ENCODE measurements at regions not wholly inside any gene's neighbourhood (a gene's known extent, or its start where the extent isn't known, plus 50 kb on each side); places are given as distances from the start of the nearest gene placed in this dataset.

DNA sequence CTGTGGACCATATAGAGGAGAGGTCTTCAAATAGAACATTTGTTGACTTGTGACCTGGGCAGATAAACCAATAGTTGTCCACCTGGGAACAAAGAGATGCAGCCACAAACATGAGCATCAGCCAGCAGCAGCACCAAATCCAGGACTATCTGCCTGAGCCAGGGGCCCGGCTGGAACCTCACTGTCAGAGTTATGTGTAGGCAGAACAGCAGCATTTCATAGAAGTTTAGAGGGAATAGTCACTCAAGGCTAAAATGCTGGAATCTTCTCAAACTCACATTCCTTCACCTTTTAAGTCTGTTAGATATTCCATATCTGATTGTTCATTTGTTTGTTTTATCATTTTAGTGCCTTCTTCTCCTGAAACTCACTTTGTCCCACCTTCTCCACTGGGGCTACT, 72.2 kb upstream of the IL6 start:
- no peaks in the 10 kb centered on the region for H3K27me3 ChIP-seq (ENCODE audit: control insufficient read depth, insufficient read depth, low read length)
- H3K9ac ChIP-seq (ENCODE audit: low read depth, low read length) = no peak overlapping the region
- H3K36me3 ChIP-seq (ENCODE audit: control insufficient read depth, insufficient read depth, low read length) = no peaks in the 10 kb centered on the region
- no peaks in the 10 kb centered on the region for H3K9me3 ChIP-seq (ENCODE audit: control insufficient read depth, insufficient read depth, low read length)
- H3K4me1 ChIP-seq (ENCODE audit: control insufficient read depth, insufficient read depth, low read length) = no peaks in the 10 kb centered on the region
- H3K4me3 ChIP-seq (ENCODE audit: low read depth, low read length) = no peak overlapping the region

DNA sequence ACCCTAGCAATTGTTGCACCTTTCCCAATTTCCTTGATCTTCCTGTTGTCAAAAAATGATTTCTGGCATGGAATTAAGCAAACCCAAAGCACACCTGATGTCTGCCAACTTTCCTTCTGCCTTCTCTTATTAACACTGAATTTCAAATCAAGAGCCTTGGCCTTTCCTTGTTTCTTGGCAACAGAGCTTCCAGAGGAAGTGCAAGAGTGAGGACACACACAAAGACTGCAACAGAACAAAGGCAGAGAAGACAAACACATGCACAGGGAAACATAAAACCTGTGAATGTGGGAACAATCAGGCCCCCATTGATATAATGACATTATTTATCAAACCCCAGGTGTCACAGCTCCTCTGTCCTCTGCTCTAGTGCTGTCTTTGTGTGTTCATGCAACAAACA, 73.0 kb upstream of the IL6 start:
- Histone ChIP-seq H3K4me1 (ENCODE audit: control insufficient read depth, insufficient read depth, low read length) (no peaks in the 10 kb centered on the region), H3K36me3 (ENCODE audit: control insufficient read depth, insufficient read depth, low read length) (no peaks in the 10 kb centered on the region), H3K27me3 (ENCODE audit: control insufficient read depth, insufficient read depth, low read length) (no peaks in the 10 kb centered on the region), H3K9ac (ENCODE audit: low read depth, low read length) (no peak overlapping the region), H3K9me3 (ENCODE audit: control insufficient read depth, insufficient read depth, low read length) (no peaks in the 10 kb centered on the region), H3K4me3 (ENCODE audit: low read depth, low read length) (no peak overlapping the region)

DNA sequence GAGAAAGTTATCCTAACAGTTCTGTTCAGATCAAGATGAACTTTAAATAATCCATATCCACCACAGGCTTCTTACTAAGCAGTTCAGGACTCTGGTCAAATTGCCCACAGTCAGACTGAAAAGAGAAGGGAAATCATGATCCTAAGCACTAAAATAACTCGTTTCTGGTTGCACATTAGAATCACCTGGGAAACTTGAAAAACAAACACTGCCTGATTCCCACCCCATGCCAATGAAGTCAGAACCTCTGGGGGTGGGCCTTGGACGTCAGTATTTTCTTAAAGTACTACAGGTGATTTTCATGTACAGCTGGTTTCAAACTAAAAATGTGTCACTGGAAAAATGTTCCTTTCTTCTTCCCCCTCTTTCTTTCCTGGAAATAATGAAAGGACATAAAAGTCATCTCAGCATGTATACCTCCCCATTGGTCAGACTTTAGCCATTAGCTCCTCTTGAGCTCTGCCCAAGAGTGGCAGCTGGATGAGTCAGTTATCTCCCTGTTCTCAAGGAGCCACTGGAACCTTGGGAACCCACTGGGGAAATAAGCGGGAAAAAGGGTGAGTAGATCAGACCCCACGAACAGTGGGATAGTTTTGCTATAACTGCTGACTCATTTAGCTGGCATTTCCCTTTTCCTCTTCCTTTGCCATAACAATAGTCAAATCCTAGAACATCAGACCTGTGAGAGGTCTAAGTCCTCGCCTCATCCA, 75.3 kb upstream of the IL6 start:
- Histone ChIP-seq H3K4me1 (ENCODE audit: control insufficient read depth, insufficient read depth, low read length) (no peaks in the 10 kb centered on the region), H3K36me3 (ENCODE audit: control insufficient read depth, insufficient read depth, low read length) (no peaks in the 10 kb centered on the region), H3K9ac (ENCODE audit: low read depth, low read length) (no peak overlapping the region), H3K27me3 (ENCODE audit: control insufficient read depth, insufficient read depth, low read length) (no peaks in the 10 kb centered on the region), H3K9me3 (ENCODE audit: control insufficient read depth, insufficient read depth, low read length) (peaks cover 2% of the 10 kb centered on the region), H3K4me3 (ENCODE audit: low read depth, low read length) (no peak overlapping the region)

DNA sequence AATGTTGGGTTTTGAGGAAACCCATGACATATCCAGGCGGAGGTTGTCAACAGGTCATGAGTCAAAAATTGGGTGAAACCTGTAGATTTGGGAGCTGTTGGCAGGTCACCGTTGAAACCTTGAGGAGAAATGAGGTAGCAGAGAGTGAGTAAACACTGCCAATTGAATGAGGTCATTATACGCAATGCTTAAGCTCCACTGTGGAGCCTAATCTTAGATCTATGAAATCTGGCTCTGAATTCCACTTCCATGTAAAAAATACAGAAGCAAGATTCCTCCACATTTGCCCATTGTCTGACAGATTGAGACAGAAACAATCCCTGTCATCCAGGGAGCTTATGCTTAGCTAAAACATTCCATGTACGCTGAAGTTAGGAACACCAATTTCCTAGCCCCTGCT, 76.0 kb upstream of the IL6 start:
- H3K4me3 ChIP-seq (ENCODE audit: low read depth, low read length) = no peak overlapping the region
- no peak overlapping the region for H3K9ac ChIP-seq (ENCODE audit: low read depth, low read length)
- H3K9me3 ChIP-seq (ENCODE audit: control insufficient read depth, insufficient read depth, low read length) = peaks cover 6% of the 10 kb centered on the region
- H3K27me3 ChIP-seq (ENCODE audit: control insufficient read depth, insufficient read depth, low read length) = no peaks in the 10 kb centered on the region
- no peaks in the 10 kb centered on the region for H3K36me3 ChIP-seq (ENCODE audit: control insufficient read depth, insufficient read depth, low read length)
- H3K4me1 ChIP-seq (ENCODE audit: control insufficient read depth, insufficient read depth, low read length) = no peaks in the 10 kb centered on the region

DNA sequence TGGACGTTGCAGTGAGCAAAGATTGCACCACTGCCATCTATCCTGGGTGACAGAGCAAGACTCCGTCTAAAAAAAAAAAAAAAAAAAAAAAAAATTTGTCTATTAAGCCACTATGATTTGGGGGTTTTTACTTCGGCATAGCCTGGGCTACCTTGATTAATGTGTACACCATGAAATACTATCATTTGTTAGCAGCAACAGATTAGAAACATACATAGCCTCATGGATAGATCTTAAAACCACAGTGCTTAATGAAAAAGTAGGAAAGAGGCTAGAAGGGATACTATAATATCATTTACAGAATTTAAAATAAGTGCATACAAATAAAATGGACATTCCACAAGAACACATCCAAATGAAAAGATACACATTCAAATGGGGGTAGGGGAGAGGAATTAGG, 77.3 kb upstream of the IL6 start:
- peaks cover 7% of the 10 kb centered on the region for H3K9me3 ChIP-seq (ENCODE audit: control insufficient read depth, insufficient read depth, low read length)
- H3K36me3 ChIP-seq (ENCODE audit: control insufficient read depth, insufficient read depth, low read length) = no peaks in the 10 kb centered on the region
- no peak overlapping the region for H3K4me3 ChIP-seq (ENCODE audit: low read depth, low read length)
- no peaks in the 10 kb centered on the region for H3K27me3 ChIP-seq (ENCODE audit: control insufficient read depth, insufficient read depth, low read length)
- no peaks in the 10 kb centered on the region for H3K4me1 ChIP-seq (ENCODE audit: control insufficient read depth, insufficient read depth, low read length)
- no peak overlapping the region for H3K9ac ChIP-seq (ENCODE audit: low read depth, low read length)

DNA sequence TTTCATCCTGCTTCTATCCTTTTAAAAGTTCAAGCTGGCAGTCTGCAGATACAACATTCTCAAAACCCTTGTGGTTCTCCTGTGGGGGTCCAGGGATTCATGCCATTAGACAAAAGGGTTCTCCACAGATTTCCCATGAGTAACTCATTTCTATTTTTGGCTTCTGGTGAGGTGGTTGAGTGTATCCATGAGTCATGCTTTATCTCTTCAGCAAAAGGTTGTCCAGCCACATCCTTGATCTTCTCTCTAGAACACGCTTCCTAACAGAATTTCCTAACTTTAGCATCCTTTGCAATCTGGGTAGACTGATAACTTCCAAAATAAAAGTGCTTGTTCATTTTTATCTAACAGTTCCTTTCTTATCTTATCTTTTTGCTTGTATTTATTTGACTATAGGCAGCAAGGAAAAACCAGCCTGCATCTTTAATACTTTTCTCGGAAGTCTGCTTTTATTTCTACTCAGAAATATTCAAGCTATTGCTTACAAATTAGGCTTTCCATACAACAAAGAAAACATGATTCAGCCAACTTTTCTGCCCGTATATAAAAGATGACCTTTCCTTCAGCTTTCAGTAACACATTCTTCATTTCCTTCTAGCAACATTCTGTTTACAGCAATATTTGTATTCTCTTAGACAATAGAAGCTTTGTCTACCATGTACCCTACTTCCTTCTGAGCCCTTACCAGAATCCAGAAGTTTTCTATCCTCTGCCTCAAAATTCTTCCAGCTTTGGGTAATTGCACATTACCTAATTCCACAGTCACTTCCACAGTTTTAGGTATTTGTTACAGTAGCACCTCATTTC, 79.3 kb upstream of the IL6 start:
- no peak overlapping the region for H3K4me3 ChIP-seq (ENCODE audit: low read depth, low read length)
- peaks cover 7% of the 10 kb centered on the region for H3K9me3 ChIP-seq (ENCODE audit: control insufficient read depth, insufficient read depth, low read length)
- no peaks in the 10 kb centered on the region for H3K36me3 ChIP-seq (ENCODE audit: control insufficient read depth, insufficient read depth, low read length)
- no peaks in the 10 kb centered on the region for H3K4me1 ChIP-seq (ENCODE audit: control insufficient read depth, insufficient read depth, low read length)
- no peaks in the 10 kb centered on the region for H3K27me3 ChIP-seq (ENCODE audit: control insufficient read depth, insufficient read depth, low read length)
- no peak overlapping the region for H3K9ac ChIP-seq (ENCODE audit: low read depth, low read length)

DNA sequence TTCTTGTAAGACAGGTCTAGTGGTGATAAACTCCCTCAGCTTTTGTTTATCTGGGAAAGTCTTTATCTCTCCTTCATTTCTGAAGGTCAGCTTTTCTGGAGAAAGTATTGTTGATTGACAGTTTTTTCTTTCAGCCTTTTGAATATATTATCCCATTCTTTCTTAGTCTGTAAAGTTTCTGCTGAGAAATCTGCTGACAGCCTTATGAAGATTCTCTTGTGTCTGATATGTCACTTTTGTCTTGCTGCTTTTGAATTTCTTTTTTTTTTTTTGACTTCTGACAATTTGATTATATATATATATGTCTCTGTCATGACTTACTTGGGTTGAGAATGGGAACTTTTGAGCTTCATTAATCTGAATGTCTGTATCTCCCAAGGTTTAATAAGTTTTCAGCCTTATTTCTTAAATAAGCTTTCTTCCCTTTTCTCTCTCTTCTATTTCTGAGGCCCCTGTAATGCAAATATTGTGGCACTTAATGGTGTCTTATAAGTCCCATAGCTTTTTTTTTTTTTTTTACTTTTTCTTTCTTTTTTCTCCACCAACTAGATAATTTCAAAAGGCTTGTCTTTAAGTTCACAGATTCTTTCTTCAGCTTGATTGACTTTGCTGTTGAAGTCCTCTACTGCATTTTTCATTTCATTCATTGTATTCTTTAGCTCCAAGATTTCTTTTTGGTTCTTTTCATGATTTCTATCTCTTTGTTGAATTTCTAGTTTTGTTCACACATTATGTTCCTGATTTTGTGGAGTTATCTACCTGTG, 81.4 kb upstream of the IL6 start:
- Histone ChIP-seq H3K9me3 (ENCODE audit: control insufficient read depth, insufficient read depth, low read length) (peaks cover 7% of the 10 kb centered on the region), H3K27me3 (ENCODE audit: control insufficient read depth, insufficient read depth, low read length) (no peaks in the 10 kb centered on the region), H3K4me1 (ENCODE audit: control insufficient read depth, insufficient read depth, low read length) (no peaks in the 10 kb centered on the region), H3K36me3 (ENCODE audit: control insufficient read depth, insufficient read depth, low read length) (no peaks in the 10 kb centered on the region), H3K9ac (ENCODE audit: low read depth, low read length) (no peak overlapping the region), H3K4me3 (ENCODE audit: low read depth, low read length) (no peak overlapping the region)

DNA sequence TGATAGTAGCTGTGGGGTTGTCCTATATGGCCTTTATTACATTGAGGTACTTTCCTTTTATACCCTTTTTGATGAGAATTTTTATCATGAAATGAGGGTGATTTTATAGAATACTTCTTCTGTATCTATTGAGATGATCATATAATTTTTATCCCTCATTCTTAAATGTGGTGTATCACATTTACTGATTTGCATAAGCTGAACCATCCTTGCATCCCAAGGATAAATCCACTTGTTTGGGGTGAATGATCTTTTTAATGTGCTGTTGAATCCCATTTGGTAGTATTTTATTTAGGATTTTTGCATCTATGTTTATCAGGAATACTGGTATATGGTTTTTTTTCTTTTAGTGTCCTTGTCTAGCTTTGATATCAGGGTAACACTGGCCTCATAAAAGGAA, 84.5 kb upstream of the IL6 start:
- Histone ChIP-seq H3K27me3 (ENCODE audit: control insufficient read depth, insufficient read depth, low read length) (no peaks in the 10 kb centered on the region), H3K4me3 (ENCODE audit: low read depth, low read length) (no peak overlapping the region), H3K9ac (ENCODE audit: low read depth, low read length) (no peak overlapping the region), H3K36me3 (ENCODE audit: control insufficient read depth, insufficient read depth, low read length) (no peaks in the 10 kb centered on the region), H3K4me1 (ENCODE audit: control insufficient read depth, insufficient read depth, low read length) (no peaks in the 10 kb centered on the region), H3K9me3 (ENCODE audit: control insufficient read depth, insufficient read depth, low read length) (peaks cover 7% of the 10 kb centered on the region)

DNA sequence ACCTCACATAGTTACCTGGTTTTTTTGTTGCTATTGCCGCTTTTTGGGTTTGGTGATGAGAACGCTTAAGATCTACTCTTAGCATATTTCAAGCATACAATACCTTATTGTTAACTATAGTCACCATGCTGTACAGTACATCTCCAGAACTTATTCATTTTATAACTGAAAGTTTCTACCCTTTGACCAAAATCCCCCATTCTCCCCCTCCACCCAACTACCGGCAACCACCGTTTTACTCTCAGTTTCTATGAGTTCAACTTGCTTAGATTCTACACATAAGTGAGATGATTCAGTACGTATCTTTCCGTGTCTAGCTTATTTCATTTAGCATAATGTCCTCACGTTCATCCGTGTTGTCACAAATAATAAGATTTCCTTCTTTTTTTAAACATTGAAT, 86.7 kb upstream of the IL6 start:
- Histone ChIP-seq H3K9me3 (ENCODE audit: control insufficient read depth, insufficient read depth, low read length) (no peaks in the 10 kb centered on the region), H3K9ac (ENCODE audit: low read depth, low read length) (no peak overlapping the region), H3K4me1 (ENCODE audit: control insufficient read depth, insufficient read depth, low read length) (no peaks in the 10 kb centered on the region), H3K27me3 (ENCODE audit: control insufficient read depth, insufficient read depth, low read length) (no peaks in the 10 kb centered on the region), H3K36me3 (ENCODE audit: control insufficient read depth, insufficient read depth, low read length) (no peaks in the 10 kb centered on the region), H3K4me3 (ENCODE audit: low read depth, low read length) (no peak overlapping the region)

DNA sequence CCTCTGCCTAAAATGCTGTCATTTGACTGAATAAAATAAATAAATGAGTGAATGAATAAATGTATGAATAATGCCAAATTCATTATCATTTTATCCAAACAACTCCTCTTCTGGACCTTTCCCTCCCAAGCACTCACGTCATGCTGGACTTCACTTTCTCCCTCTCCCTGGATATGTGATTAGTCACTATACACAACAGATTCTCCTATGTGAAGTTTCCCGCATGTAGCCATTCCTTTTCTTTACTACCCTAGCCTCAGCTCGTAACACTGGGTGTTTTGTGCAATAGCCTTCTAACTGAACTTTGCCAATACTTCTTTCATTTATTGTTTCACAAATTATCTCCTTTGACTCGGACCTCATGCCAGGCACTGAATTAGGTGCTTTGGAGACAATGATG, 87.6 kb upstream of the IL6 start:
- H3K36me3 ChIP-seq (ENCODE audit: control insufficient read depth, insufficient read depth, low read length) = no peaks in the 10 kb centered on the region
- H3K4me1 ChIP-seq (ENCODE audit: control insufficient read depth, insufficient read depth, low read length) = no peaks in the 10 kb centered on the region
- no peak overlapping the region for H3K9ac ChIP-seq (ENCODE audit: low read depth, low read length)
- no peaks in the 10 kb centered on the region for H3K27me3 ChIP-seq (ENCODE audit: control insufficient read depth, insufficient read depth, low read length)
- no peaks in the 10 kb centered on the region for H3K9me3 ChIP-seq (ENCODE audit: control insufficient read depth, insufficient read depth, low read length)
- H3K4me3 ChIP-seq (ENCODE audit: low read depth, low read length) = no peak overlapping the region

DNA sequence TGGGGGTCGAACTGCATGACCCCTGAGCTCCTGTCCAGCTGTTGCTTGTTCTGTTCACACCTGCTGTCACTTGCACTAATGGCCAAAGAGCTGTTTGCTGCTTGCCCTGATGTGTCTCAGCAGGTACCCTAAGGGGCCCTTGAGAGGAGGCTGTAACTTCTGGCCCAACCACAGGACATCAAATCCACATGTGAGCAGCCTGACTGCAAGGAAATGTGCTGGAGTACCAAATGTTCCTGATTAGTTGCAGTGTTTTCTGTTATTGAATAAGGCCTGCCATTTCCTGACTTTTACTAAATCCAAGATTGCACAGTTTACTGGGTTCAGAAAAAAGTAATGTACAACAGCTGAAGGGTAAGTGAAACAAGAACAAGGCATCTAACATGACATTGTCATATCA, 91.7 kb upstream of the IL6 start:
- H3K27me3 ChIP-seq (ENCODE audit: control insufficient read depth, insufficient read depth, low read length) = no peaks in the 10 kb centered on the region
- H3K9ac ChIP-seq (ENCODE audit: low read depth, low read length) = no peak overlapping the region
- no peaks in the 10 kb centered on the region for H3K36me3 ChIP-seq (ENCODE audit: control insufficient read depth, insufficient read depth, low read length)
- H3K4me3 ChIP-seq (ENCODE audit: low read depth, low read length) = no peak overlapping the region
- no peaks in the 10 kb centered on the region for H3K9me3 ChIP-seq (ENCODE audit: control insufficient read depth, insufficient read depth, low read length)
- H3K4me1 ChIP-seq (ENCODE audit: control insufficient read depth, insufficient read depth, low read length) = no peaks in the 10 kb centered on the region
